Stromal cell of bone marrow (primary cell): ENCODE measurements at regions not wholly inside any gene's neighbourhood (a gene's known extent, or its start where the extent isn't known, plus 50 kb on each side); places are given as distances from the start of the nearest gene placed in this dataset.
A peak's percentile ranks its signal among the peaks of the same experiment; 100 is the strongest.
"Not testable (repeated sequence)": the region's sequence is repeated elsewhere in the genome, so short reads cannot be mapped to it uniquely, and the experiment has no call there.

Source experiments
- DNase-seq: peaks from one replicate; pipeline ENCODE4 v3.0.0-alpha.2; 2012; ENCODE audit warnings: low read depth

DNA sequence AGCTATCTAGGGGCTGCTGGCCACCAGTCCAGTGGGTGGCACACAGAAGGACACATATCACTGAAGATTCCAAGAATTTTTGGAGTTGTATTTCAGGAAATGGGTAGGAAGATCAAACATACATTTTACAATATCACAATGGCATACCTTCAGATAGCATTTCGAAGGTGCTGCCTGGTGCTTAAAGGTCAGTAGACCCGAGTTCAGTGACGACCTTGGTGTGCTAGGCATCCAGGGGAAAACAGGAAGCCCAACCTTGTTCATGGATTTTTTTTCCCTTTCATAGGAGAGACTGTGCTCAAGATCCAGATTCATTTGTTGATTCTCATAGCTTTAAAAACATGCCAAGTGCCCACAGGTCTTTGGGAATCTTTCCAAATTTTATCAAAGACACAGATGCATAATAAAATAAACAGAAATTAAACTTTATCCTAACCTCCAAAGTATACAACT lies 51.0 kb upstream of the RCBTB2 start:
- DNase-seq: no peak

DNA sequence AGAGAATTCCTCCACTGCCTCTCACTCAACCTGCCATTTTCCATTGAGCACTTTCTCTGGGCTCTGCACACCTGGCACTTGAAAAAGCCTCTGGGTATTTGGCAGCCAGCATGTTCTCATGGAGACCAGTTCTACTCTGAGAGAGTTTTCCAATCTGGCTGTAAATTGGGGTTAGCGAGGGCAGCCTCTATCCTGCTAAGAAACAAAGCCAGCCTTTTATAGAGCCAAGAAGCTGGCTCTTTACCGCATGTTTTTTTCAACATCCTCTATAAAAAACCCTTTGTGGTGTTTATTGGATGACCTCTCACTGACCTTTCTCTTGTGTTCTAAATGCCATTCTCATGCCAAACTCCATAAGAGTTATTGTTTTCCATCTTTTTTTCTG lies 52.6 kb upstream of the RCBTB2 start:
- DNase-seq: peak; percentile 42

DNA sequence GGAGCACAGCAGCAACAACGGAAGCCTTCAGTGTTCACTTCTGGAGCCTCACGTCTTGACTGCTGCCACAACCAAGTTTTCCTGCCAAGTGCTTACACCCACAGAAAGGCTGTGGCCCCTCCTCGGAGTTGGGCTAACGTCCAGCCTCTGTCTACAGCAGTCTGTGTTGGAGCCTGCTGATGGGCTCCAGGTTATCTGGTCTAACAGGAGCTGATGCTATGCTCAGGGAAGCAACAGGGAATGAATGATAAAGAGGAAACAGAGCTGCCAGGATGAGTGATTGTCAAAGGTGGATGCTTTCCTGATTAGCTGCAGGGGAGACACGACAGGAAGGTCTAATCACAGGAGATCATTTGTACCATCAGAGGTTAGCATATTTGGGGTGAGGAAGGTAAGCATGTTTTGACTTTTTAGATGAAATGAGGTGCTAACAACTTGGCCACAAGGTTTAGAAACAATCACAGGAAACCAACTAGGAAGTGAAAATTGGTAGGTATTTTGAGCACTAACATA lies 53.8 kb upstream of the RCBTB2 start:
- no peak for DNase-seq

DNA sequence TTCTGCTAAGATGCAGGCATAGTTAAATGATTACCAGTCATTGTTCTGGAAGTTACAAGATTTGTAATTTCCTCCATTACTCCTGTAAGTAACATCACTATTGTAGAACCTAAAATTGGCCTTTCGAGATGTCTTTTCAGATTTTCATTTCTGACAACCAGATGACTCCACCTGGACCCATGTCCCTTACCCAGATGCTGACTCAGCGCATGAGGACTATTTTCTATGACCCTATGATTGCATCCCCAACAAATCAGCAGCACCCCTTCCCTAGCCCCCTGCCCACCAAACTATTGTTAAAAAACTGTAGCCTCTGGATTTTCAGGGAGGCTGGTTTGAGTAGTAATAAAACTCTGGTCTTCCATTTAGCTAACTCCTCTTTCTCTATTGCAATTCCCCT lies 55.2 kb upstream of the RCBTB2 start:
- DNase-seq: no peak

DNA sequence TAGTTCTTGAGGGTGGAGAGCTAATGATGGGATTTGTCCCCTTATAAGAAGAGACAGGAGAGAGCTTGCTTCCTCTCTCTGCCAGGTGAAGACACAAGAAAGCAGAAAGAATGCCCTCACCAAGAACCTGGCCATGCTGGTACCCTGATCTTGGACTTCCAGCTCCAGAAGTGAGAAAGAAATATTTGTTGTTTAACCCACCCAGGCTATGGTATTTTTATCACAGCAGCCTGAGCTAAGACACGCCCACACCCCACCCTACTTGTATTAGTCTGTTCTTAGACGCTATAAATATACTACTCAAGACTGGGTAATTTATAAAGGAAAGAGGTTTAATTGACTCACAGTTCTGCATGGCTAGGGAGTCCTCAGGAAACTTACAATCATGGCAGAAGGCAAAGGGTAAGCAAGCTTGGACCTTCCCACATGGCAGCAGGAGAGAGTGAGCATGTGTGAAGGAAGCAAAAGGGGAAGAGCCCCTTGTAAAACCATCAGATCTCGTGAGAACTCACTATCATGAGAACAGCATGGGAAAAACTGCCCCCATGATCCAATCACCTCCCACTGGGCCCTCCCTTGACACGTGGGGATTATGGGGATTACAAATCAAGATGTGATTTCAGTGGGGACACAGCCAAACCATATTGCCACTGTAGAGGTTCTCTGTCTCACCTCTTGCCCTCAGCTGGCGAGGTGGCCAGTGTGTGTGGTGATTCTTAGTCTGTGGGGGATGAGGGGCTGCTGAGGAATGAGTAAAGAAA lies 57.4 kb upstream of the RCBTB2 start:
- no peak for DNase-seq

DNA sequence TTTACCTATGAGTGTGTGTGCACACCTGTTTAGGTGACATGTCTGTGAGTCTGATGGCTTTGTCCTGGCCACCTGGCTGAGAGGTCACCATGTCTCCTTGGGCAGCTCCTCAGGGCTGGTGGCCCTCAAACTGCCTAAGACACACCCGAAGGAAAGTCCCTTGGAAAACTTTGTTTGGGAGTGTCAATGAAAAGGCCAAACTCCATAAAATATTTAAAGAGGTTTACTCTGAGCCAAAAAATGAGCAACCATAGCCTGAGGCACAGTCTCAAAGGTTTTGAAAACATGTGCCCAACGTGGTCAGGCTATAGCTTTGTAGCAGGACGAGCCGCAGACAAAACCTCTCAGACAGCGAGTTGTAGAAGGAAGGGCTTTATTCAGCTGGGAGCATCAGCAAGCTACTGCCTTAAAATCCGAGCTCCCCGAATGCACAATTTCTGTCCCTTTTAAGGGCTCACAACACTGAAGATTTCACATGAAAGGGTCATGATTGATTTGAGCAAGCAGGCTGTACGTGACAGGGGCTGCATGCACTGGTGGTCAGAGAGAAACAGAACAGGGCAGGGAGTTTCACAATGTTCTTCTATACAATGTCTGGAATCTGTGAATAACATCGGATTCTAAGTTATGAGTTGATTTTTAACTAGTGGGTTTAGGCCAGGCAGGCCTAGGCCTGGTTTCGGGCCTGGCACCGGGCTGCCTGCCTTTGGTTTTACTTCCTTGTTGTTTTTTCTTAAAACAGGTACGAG lies 58.4 kb upstream of the RCBTB2 start:
- not testable (repeated sequence) for DNase-seq

GRCh38 chr13:48591889-48592687 lies 59.2 kb upstream of the RCBTB2 start:
- no peak for DNase-seq

GRCh38 chr13:48592688-48593049 lies 59.8 kb upstream of the RCBTB2 start:
- DNase-seq: no peak

DNA sequence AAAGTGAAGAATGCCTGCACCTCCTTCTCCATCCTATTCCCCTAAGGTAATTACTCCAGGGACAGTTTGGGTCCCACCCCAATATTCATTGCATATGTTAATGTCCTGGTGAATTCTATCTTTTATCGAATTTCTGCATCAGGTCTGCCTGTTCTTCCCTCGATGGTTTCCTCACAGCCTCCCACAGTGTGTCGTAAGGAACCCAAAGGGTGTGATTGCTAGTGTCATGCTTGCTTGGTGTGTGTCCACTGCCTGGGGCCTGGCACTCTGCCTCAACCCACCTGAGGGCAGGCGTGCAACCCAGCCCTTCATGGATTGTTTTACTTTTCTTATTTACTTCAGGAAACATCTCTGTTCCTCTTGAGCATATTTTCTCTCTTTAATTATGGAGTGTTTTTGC lies 60.2 kb upstream of the CYSLTR2 start:
- DNase-seq: no peak

DNA sequence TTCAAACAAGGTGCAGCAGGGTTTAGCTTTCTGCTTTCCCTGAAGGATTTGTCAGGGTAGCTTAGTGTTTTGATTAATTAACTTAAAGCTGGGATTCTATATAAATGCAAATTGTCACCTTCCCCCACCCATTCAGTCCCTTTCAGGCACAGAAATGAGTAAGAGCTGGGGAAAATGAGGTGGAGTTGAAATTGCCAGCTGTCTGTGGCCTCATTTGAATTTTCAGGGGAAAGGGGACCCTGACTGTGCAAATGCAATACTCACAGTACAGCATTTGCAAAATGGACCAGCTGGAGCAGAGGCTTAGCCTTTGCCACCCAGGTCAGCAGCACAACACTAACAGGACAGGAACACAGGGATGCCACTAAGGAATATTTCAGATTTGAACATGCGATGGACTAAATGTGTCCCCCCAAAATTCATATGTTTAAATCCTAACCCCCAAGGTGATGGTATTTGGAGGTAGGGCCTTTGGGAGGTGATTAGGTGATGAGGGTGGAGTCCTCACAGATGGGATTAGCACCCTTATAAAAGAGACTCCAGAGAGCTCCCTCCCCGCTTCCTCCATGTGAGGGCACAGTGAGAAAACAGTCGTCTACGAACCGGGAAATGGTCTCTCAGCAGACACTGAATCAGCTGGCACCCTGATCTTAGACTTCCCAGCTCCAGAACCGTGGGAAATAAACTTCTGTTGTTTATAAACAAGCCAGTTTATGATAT lies 59.5 kb upstream of the CYSLTR2 start:
- no peak for DNase-seq

DNA sequence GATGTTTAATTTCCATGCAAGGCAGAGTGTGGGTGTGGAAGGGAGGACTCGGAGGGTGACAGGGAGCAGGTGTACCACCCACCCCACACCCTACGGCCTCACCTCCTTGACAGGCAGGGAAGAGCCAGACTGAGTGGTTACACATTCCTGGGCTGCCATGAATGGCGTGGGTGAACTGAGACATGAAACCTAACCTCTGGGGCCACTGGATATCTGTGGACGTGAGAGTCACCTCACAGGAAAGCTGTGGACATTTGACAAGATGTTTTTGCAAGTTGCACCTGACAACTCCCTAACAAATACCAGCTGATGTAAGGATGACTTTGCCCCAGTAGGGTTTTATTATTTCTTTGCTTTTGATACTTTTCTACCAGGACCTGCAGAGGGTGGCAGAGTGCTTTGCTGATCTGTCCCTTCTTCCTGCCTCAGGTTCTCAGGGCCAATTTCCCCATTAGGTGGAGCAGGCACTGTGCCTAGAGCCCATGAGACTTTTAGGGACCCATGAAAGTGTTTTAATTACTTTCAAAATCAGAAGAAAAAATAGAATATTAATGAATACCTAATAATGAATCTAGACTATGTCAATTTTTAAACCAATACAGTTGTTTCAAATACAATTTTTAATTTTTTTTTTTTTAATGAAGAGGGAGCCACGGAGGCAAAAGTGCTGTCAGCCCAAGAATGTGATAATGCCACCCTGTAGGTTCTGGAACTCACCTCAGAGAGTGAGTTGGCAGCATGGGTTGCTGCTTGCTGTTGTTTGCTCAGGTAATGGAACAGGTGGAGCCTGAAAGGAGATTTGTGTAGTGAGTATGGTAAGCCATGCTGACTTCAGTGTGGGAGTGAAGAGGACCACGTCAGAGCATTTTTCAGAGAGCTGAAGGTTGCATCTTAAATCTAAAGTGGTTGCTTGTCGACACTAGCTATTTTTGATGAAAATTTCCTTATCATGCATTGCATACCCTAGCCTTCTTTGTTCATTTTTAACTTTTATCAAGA lies 58.0 kb upstream of the CYSLTR2 start:
- DNase-seq: peak; percentile 47

DNA sequence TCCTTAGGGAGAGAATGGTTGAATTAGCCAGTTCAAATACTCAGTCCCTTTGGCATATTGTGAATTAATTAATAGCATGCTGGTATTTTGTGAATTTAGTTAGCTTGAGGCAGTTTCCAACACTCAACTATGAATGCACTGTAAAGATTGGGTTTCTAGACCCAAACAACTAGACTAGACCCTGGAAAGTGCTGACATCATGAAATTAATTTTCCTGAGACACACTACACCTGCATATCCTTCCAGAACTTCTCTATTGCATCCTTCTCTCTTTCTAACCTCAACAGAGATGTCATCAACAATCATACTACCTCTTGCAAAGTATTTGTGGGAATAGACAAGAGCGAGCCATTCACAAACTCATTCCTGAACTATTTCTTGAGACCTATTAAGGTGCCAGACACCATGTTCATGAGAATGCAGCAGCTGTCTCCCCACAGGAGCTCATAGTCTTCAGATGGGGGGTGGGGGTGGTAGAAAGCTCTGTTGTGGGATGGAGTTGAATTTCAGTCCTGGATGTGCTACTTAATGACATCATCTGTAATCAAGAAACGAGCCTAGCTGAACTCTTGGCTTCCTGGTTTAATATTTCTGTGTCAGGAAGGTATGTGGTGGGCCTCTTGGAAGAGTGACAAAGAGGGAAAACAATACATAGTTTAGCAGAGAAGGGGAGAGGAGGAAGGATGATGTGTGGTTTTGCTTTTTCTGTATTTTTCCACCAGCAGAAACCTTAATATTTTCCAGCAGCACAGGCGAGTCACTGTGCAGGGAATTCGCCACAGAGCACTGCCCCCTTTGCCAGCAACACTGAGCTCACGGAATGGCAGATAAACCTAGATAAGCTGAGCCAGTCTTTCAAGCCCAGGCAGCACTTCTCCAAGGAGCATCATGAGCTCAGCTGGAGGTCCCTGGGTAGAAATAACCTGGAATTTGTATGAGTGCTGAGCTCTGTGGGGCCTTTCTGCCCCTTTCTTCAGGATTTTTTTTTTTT lies 53.1 kb upstream of the CYSLTR2 start:
- DNase-seq: peak; percentile 41

- DNase-seq: no peak
These were observed 51.3 kb upstream of the CYSLTR2 start for GRCh38 chr13:48602296-48603016.

GRCh38 chr13:48603375-48603774 lies 50.4 kb upstream of the CYSLTR2 start:
- no peak for DNase-seq
